IMR-90 (cell line): ENCODE measurements at regions not wholly inside any gene's neighbourhood (a gene's known extent, or its start where the extent isn't known, plus 50 kb on each side); places are given as distances from the start of the nearest gene placed in this dataset.

ENCODE experiments used
- ATAC-seq: fragments of 200-7000 bp; cut with Tn5 transposase; 2 replicates; pipeline ENCODE4 v1.9.1; 2020; ENCODE audit warnings: low read depth, mild to moderate bottlenecking, moderate library complexity
- BruUV-seq: library from RNA; stranded (reverse); fragments of 400-500 nt; replicated peaks from 2 replicates; lab custom pipeline; 2021; lab: Mats Ljungman, UMichigan
- CTCF ChIA-PET: fragments of 300-600 bp; formaldehyde crosslinking; extraction: SDS; loops from one replicate; lab custom pipeline; 2021; ENCODE audit warnings: antibody characterized with exemption; lab: Yijun Ruan, JAX
- POLR2A ChIA-PET: fragments of 300-600 bp; sonication (Branson Sonifier 250); formaldehyde crosslinking; loops from one replicate; lab custom pipeline; 2022; ENCODE audit warnings: antibody characterized with exemption; ENCODE audit not compliant: unreplicated experiment; lab: Charles Lee
- DNase-seq: peaks from one replicate; pipeline ENCODE4 v3.0.0; 2013
- H2AFZ ChIP-seq: replicated peaks from 2 replicates; pipeline ENCODE3; 2013; ENCODE audit warnings: low read length, mild to moderate bottlenecking; ENCODE audit not compliant: poor library complexity
- H2AK5ac ChIP-seq: 2 replicates; pipeline ENCODE4 v1.6.1; 2013; ENCODE audit warnings: low read depth, low read length, inconsistent platforms
- H2AK9ac ChIP-seq: replicated peaks from 2 replicates; pipeline ENCODE3; 2013; ENCODE audit warnings: mild to moderate bottlenecking, low read depth, low read length, moderate library complexity; ENCODE audit not compliant: poor library complexity
- H2BK120ac ChIP-seq: 2 replicates; pipeline ENCODE4 v1.6.1; 2013; ENCODE audit warnings: low read depth, low read length, inconsistent platforms
- H2BK15ac ChIP-seq: 3 replicates; pipeline ENCODE4 v1.6.1; 2013; ENCODE audit warnings: low read depth, low read length, inconsistent platforms
- H2BK20ac ChIP-seq: 2 replicates; pipeline ENCODE4 v1.6.1; 2013; ENCODE audit warnings: low read depth, mild to moderate bottlenecking, inconsistent platforms, low read length, moderate library complexity
- H2BK5ac ChIP-seq: 2 replicates; pipeline ENCODE4 v1.6.1; 2013; ENCODE audit warnings: mild to moderate bottlenecking, low read depth, low read length, inconsistent platforms; ENCODE audit not compliant: poor library complexity, severe bottlenecking
- H3K14ac ChIP-seq: replicated peaks from 2 replicates; pipeline ENCODE4 v1.6.1; 2013; ENCODE audit warnings: low read depth, low read length, inconsistent platforms
- H3K18ac ChIP-seq: 2 replicates; pipeline ENCODE4 v1.6.1; 2013; ENCODE audit warnings: low read depth, low read length, control low read depth
- H3K23ac ChIP-seq: 2 replicates; pipeline ENCODE4 v1.6.1; 2013; ENCODE audit warnings: low read depth, low read length, inconsistent platforms
- H3K27ac ChIP-seq: 2 replicates; pipeline ENCODE4 v1.5.1; 2013; ENCODE audit warnings: mild to moderate bottlenecking, control low read depth, low read length; ENCODE audit not compliant: insufficient read depth
- H3K27me3 ChIP-seq: 2 replicates; pipeline ENCODE4 v1.6.1; 2013; ENCODE audit warnings: low read length; ENCODE audit not compliant: control insufficient read depth, insufficient read depth
- H3K36me3 ChIP-seq: 2 replicates; pipeline ENCODE4 v1.6.1; 2013; ENCODE audit warnings: low read length, mixed read lengths; ENCODE audit not compliant: control insufficient read depth, insufficient read depth
- H3K4ac ChIP-seq: 2 replicates; pipeline ENCODE4 v1.6.1; 2013; ENCODE audit warnings: low read depth, low read length, inconsistent platforms
- H3K4me1 ChIP-seq: 2 replicates; pipeline ENCODE4 v1.6.1; 2013; ENCODE audit warnings: low read length, mixed read lengths; ENCODE audit not compliant: control insufficient read depth, insufficient read depth
- H3K4me2 ChIP-seq: 2 replicates; pipeline ENCODE4 v1.6.1; 2013; ENCODE audit warnings: low read depth, mild to moderate bottlenecking, control low read depth, low read length, moderate library complexity
- H3K4me3 ChIP-seq: 2 replicates; pipeline ENCODE4 v1.5.1; 2013; ENCODE audit warnings: low read depth, mild to moderate bottlenecking, control low read depth, low read length, moderate library complexity; ENCODE audit not compliant: insufficient read depth
- H3K56ac ChIP-seq: 2 replicates; pipeline ENCODE4 v1.6.1; 2013; ENCODE audit warnings: low read length, inconsistent platforms; ENCODE audit not compliant: insufficient read depth; ENCODE audit errors: extremely low read depth
- H3K79me1 ChIP-seq, 2 experiments: 2 replicates each; pipeline ENCODE4 v1.6.1; 2013; ENCODE audit warnings: low read length in 2 of 2, inconsistent platforms in 1 of 2, low read depth in 1 of 2
- H3K9ac ChIP-seq: 2 replicates; pipeline ENCODE4 v1.6.1; 2013; ENCODE audit warnings: low read depth, low read length, control low read depth
- H3K9me1 ChIP-seq: 2 replicates; pipeline ENCODE4 v1.6.1; 2013; ENCODE audit warnings: low read length, inconsistent platforms; ENCODE audit not compliant: insufficient read depth
- H3K9me3 ChIP-seq: 2 replicates; pipeline ENCODE4 v1.6.1; 2013; ENCODE audit warnings: low read length; ENCODE audit not compliant: control insufficient read depth, insufficient read depth
- H4K20me1 ChIP-seq: 2 replicates; pipeline ENCODE4 v1.6.1; 2013; ENCODE audit warnings: low read length, inconsistent platforms; ENCODE audit not compliant: insufficient read depth
- H4K5ac ChIP-seq: 2 replicates; pipeline ENCODE4 v1.6.1; 2013; ENCODE audit warnings: mild to moderate bottlenecking, low read depth, low read length, control low read depth
- H4K8ac ChIP-seq, 2 experiments: 2 replicates each; pipeline ENCODE4 v1.6.1; 2013; ENCODE audit warnings: low read depth in 2 of 2, low read length in 2 of 2, control low read depth in 1 of 2, inconsistent platforms in 1 of 2
- H4K91ac ChIP-seq: 2 replicates; pipeline ENCODE4 v1.6.1; 2013; ENCODE audit warnings: low read depth, low read length, inconsistent platforms; ENCODE audit not compliant: insufficient read depth
- BHLHE40 ChIP-seq: fragments of 150-350 bp; IDR thresholded peaks from 2 replicates; pipeline ENCODE4 v1.6.1; 2016; ENCODE audit warnings: mild to moderate bottlenecking, low read depth, low read length
- CTCF ChIP-seq: conservative IDR thresholded peaks from 2 replicates; pipeline ENCODE4 v1.5.1; 2012; ENCODE audit warnings: mild to moderate bottlenecking, low read depth, low read length, improper control_type of control experiment
- FOS ChIP-seq: fragments of 150-350 bp; IDR thresholded peaks from 2 replicates; pipeline ENCODE4 v1.6.1; 2016; ENCODE audit warnings: low read depth, low read length
- MAFK ChIP-seq: IDR thresholded peaks from 2 replicates; pipeline ENCODE4 v1.6.1; 2012; ENCODE audit warnings: low read depth, low read length, improper control_type of control experiment
- MXI1 ChIP-seq: IDR thresholded peaks from 2 replicates; pipeline ENCODE4 v1.6.1; 2012; ENCODE audit warnings: low read depth, mild to moderate bottlenecking, low read length, moderate library complexity, borderline replicate concordance
- RCOR1 ChIP-seq: IDR thresholded peaks from 2 replicates; pipeline ENCODE4 v1.6.1; 2012; ENCODE audit warnings: mild to moderate bottlenecking, low read length, improper control_type of control experiment; ENCODE audit not compliant: insufficient replicate concordance
- RFX5 ChIP-seq: IDR thresholded peaks from 2 replicates; pipeline ENCODE4 v1.8.0; 2012; ENCODE audit warnings: low read depth, mild to moderate bottlenecking, low read length, moderate library complexity
- USF2 ChIP-seq: fragments of 150-350 bp; IDR thresholded peaks from 2 replicates; pipeline ENCODE4 v1.6.1; 2017; ENCODE audit warnings: mild to moderate bottlenecking, antibody characterized with exemption, low read length, low read depth
- WGBS, 2 experiments: methylation state at CpG; one replicate each; pipeline versions ENCODE4 v1.1.5 to v1.1.7; 2013; ENCODE audit warnings: missing lambda C conversion rate in 2 of 2; ENCODE audit not compliant: insufficient read length in 1 of 2; ENCODE audit errors: extremely low coverage in 2 of 2; 5-methylcytosine and 5-hydroxymethylcytosine counted together
- dilution Hi-C: fragments of 300-500 bp; cut with HindIII; formaldehyde crosslinking; loops from one replicate; pipeline ENCODE4 v1.14.3; 2018; ENCODE audit warnings: low sequenced_read_pairs; ENCODE audit not compliant: unreplicated experiment
- in situ Hi-C: fragments of 300-500 bp; cut with MboI; formaldehyde crosslinking; loops from 3 replicates; pipeline ENCODE4 v1.14.3; 2019; ENCODE audit warnings: low sequenced_read_pairs, inconsistent platforms, mixed read lengths
- intact Hi-C: fragments of 100-400 bp; cut with micrococcal nuclease; formaldehyde crosslinking; loops from 2 replicates; pipeline ENCODE4 v1.10.0; 2022

DNA sequence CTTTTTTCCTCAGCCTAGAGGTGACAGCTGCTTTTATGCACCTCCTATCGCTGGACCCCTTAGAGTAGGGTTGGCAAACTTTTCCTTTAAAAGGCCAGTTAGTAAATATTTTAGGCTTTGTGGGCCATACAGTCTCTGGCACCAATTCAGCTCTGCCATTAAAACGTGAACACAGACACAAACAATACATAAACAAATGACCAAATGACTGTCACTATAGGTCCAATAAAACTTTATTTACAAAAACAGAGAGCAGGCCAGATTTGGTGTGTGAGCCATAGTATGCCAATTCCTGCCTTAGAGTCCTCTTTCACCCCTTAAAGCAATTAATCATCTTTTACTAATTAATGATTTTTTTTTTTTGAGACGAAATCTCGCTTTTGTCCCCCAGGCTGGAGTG lies 61.1 kb upstream of the RPS13 start:
- H3K9me3 ChIP-seq = no peaks in the 10 kb centered on the region
- no peaks in the 10 kb centered on the region for H3K79me1 ChIP-seq
- H3K4me1 ChIP-seq = no peaks in the 10 kb centered on the region
- no peak overlapping the region for H3K18ac ChIP-seq
- no peak overlapping the region for H2BK5ac ChIP-seq
- H2BK15ac ChIP-seq = no peak overlapping the region
- intact Hi-C loops = no loop called here
- no peak overlapping the region for H3K14ac ChIP-seq
- H3K27me3 ChIP-seq = no peaks in the 10 kb centered on the region
- no peak overlapping the region for H4K8ac ChIP-seq
- no peak overlapping the region for H3K4ac ChIP-seq
- H3K56ac ChIP-seq = no peak overlapping the region
- TF ChIP-seq RFX5 = no peak
- TF ChIP-seq MXI1 = no peak
- TF ChIP-seq USF2 = no peak
- TF ChIP-seq RCOR1 = no peak
- TF ChIP-seq BHLHE40 = no peak
- TF ChIP-seq FOS = no peak
- no peak for TF ChIP-seq CTCF
- TF ChIP-seq MAFK = no peak
- H3K9ac ChIP-seq = no peak overlapping the region
- H3K4me3 ChIP-seq = no peak overlapping the region
- no peak overlapping the region for H2BK20ac ChIP-seq
- BruUV-seq = no TSS peak
- H3K36me3 ChIP-seq = peaks cover 14% of the 10 kb centered on the region
- H2AK9ac ChIP-seq = no peak overlapping the region
- no peak for DNase-seq
- H4K91ac ChIP-seq = no peak overlapping the region
- no peaks in the 10 kb centered on the region for H4K20me1 ChIP-seq
- no CpG with 5 or more reads among the region's 4 CpGs for WGBS, 2 experiments
- H3K9me1 ChIP-seq = peaks cover 4% of the 10 kb centered on the region; the same call in 1 of the 2 replicates
- ChIA-PET CTCF (no interaction called here), POLR2A (no interaction called here)
- dilution Hi-C loops = no loop called here
- no peak overlapping the region for H2AFZ ChIP-seq
- no peak overlapping the region for H2BK120ac ChIP-seq
- no peak overlapping the region for H3K23ac ChIP-seq
- no peak overlapping the region for H2AK5ac ChIP-seq
- H3K27ac ChIP-seq = no peak overlapping the region
- no peak overlapping the region for H4K5ac ChIP-seq
- ATAC-seq = no peak
- in situ Hi-C loops = no loop called here
- H3K4me2 ChIP-seq = no peak overlapping the region
